GM18520 (cell line): ENCODE measurements at regions not wholly inside any gene's neighbourhood (a gene's known extent, or its start where the extent isn't known, plus 50 kb on each side); places are given as distances from the start of the nearest gene placed in this dataset.

Source experiments
- ATAC-seq: cut with Tn5 transposase; IDR thresholded peaks from one replicate; pipeline ENCODE4 v1.9.1; 2021; ENCODE audit not compliant: unreplicated experiment

DNA sequence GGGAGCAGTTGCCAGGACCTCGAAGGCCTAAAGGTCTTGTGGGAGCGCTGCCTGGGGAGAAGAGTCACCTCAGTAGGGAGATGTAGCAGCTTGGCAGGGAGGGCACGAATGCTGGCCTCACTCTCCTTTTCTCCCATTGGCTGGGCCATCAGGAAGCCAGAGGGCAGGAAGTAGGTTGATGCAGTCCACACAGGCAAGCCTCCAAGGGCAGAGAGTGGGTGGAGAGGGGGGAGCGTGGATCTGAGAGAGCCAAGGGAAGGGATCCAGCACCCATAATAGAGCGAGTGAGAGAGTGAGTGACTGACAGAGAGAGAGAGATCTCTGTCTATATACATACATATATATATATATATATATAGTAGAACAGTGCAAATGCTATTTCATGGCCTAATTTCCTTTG lies 215.3 kb upstream of the LRFN2 start:
- ATAC-seq = no peak

DNA sequence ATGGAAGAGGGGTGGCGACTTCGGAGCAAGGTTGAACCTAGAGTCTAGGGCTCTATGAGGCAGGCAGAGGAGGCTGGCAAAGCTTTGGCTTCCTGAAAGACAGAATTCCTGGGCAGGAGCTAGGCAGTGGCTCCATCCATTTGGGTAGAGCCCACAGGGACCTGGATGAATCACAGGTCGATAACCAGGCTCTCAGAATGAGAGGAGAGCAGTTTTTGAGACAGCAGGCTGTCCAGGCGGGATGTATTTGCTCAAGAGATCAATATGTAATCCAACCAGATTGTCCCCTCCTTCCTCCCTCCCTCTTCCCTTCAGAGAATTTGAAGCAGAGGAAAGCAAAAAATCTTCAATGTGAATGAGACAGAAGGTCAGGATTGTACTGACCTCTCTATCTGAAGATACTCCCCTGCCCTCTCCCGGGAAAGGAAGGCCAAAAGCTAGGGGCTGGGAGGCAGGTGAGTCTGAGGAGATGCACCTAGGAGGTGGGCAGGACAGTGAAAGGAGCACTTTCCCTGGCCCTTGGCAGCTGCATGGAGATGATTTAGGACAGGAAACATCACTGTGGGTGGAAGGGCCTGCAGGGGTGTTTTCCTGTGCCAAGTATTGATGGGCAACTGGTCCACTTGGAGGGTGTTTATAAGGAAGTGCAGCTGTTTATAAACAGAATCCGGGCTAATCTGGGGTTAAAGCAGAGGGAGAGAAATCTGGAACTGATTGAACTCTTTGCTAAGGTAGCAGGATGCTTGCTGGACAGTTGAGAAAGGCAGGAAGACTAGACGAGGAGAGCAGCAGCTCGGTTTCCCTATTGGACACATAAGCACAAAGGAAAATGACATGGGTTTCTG lies 212.4 kb upstream of the LRFN2 start:
- ATAC-seq = no peak

DNA sequence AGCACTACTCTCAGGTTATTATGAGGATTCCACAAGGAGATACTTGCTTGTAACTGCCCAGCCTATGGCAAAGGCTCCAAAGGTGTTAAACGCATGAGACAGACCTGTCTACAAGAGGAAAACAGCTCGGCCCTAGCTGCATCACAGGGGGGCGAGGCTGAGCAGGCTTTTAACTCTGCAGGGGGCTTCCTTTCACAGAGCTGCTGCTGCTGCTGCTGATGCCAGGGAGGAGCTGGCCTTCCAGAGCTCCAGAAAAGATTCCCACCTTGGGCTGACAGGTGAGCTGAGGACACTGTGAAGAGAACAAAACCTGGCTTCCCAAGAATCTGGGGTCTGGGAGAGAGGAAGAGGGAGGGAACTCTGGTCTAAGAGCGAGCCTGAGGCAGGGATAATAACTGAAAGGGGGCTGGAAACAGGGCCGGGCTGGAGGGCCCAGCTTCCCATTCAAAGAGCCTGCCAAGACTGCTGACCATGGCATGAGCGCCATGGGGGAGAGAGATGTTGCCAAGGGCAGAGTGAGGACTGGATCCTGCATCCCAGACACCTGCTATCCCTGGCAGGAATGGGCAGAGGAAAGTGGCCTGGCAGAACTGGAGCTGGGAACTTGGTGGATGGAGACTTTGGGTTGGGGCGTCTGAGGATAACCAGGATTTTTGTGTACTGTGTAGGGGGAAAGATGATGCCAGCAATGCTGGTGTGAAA lies 211.1 kb upstream of the LRFN2 start:
- no peak for ATAC-seq

DNA sequence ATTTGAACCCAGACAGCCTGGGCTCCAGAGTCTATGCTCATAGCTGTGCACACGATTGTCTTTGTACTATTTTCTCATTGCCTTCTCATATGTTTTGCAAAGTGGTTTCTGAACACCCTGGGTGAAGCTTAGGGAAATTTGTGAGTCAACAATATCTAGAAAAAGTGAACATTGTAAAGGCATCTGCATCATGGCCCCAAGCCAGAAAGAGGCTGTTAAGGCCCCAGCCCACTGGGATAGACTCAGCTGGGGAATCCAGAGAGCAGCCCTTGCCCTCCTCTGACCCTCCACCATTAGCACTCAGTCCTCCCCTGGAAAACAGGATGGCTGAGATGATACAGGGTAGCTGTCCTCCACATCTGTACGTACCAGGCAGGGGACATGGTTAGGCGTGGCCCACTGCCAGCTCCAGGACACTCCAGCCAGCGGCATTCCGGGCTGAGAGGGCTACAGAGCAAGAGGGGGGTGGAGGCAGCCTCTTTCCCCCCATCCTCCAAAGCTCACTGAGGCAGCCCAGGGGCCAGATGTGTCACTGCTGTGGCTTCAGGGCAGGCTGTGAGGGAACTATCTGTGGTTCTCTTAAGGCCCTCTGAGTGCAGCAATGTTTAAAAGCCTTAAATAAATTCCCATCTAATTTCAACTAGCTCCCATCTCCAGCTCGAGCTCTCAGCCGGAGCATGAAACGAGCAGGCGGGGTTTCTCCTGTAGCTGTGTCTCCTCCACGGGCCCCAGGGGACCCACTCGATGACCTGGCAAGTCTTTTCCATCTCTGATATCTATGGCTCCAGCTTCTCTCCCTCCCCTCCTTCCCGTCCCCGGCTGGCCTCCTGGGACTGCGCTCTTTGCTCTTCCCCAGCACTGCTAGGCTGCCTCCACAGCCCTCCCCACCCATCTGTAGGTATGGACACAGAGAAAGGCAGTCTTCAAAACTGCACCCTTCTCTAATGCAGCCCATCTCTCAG lies 209.4 kb upstream of the LRFN2 start:
- ATAC-seq = no peak

- ATAC-seq = no peak
Measured at GRCh38 chr6:40794586-40794985, 207.4 kb upstream of the LRFN2 start.

GRCh38 chr6:40792183-40792582 lies 205.0 kb upstream of the LRFN2 start:
- ATAC-seq = no peak

DNA sequence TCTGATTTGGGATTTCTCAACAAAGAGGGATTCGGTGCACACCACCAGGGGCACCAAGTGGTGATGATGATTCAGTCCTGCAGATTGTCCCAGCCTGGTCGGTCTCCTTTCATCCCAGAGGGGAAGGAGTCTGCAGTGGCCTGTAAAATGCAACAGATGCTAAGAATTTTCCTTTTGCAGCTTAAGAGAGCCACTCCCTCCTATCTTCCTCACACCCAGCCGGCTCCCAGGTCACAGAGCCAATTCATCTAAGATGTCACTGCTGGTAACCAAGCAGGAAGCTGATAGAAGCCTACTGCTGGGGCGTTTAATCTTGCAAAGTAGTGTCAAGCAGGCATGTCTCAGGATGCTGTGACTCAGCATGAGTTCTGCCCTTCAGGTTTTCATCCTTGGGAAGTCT lies 203.8 kb upstream of the LRFN2 start:
- ATAC-seq = no peak

DNA sequence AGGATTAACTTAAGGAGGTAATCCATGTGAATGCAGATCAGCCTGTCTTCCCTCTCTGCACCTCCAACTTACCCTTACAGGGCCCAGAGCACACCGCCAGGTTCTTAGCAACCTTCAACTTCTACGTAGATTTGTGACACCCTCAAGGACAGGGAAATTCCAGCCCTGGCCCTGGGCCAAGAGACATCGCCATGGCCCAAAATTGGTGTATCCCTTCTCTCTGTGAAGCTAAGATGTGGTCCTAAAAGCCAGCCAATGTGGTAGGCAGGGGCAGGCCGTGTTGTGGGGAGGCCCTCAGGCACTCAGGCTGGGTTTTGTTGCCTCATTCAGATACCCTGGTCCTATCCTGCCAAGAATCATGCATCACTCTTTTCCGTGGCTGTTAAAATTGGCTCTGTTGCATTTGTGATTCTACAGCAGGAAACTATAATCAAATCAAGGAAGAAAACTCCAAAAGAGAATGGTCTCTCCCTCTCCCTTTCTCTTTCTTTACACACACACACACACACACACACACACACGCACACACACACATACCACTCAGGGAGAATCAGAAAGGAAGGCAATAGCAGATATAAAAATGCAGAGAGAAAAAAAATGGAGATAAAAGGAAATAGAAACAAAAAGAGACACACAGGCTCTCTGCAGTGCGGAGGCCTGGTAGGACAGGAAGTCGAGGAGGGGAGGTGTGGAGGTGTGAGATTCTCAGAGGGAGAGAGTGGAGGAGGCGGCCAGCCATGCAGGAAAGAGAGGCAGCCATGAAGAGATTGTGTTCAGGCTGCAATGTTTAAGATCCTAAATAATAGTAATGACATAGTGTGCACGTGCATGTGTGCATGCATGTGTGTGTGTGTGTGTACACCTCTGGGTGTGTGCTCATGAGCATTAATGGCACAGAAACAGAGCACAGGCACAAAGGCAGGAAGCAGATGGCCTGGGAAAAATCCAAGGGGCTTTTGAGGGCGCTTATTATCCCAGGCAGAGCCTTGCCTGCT lies 201.8 kb upstream of the LRFN2 start:
- ATAC-seq = no peak

DNA sequence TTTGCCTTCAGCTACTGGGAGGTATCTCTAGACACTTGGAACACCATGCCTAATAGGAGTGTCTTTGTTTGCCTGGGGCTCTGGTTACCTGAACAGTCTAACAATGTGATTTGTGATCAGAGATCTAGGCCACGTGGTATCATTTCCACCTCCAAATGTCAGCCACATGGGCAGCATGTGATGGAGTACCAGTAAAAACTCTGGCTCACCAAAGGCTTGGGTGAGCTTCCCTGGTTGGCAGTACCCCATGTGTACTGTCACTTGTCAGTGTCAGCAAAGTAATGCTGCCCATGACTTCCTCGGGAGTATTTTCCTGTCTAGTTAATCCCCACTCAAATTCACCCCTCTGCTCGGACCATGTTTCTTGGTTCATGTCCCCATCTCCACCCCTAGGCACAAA lies 195.2 kb upstream of the LRFN2 start:
- no peak for ATAC-seq

DNA sequence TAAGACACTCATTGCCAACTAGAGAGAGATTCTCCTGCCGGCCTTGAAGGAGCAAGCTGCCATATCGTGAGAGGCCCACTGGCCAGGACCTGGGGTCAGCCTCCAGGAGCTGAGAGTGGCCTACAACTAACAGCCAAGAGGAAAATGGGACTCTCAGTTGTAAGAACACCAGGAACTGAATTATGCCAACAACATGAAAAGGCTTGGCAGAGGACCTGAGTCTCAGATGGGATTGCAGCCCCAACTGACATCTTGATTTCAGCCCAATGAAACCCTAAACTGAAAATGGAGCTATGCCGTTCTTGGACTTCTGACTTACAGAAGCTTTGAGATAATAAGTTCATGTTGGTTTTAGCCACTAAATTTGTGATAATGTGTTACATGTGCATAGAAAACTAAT lies 193.5 kb upstream of the LRFN2 start:
- no peak for ATAC-seq

DNA sequence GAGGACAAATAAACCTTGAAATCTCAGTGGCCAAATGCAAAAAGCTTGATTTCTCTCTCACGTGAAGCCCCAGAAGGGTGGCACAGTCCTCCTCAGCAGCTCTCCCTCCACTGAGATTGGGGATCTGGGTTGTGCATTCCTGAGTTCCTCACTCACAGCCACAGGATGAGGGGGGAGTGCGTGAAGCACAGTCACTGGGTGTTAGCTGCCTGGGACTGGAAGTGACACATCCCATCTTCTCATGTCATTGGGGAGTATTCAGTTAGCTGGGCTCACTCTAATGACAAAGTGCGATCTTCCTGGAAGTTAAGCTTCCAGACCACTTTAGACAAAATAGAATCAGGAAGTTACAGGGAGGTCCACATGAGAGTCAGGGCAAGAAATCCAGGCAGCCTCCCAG lies 192.2 kb upstream of the LRFN2 start:
- no peak for ATAC-seq

DNA sequence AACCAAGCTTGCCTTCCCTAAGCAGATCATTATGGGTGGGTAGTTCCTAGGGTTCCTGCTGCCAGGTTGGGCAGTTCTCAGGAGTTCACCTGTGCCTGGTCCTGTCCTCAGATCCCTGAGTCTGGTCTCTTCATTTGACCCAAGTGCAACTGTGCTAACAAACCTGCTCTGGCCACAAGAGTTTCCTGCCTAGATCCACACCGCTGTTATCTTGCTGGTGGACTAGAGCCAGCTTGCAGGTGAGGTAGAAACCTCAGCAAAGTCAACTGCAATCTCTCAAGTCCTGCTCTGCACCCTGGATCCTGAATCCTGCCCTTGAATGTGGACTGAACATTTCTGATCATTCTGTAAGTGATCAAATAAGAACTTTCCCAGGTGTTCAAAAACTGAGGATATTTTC lies 191.8 kb upstream of the LRFN2 start:
- no peak for ATAC-seq

GRCh38 chr6:40778196-40778595 lies 191.0 kb upstream of the LRFN2 start:
- no peak for ATAC-seq

DNA sequence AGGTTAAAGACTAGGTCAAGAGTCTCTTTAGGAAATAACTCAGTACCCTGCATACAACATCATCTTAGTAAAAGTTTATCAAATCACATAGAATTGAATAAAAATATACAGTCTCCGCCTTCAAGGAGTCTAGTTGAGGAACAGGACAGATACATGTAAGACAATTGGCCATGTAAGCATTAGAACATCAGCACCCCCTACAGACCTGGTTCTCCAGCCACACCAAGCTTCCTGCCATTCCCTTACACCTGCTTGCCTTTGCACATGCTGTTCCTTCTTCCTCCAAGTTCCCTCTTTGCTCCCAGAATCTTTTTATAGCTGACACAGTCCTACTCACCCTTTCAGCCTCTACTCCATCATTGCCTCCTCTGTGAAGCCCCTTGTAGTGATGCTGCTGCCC lies 187.8 kb upstream of the LRFN2 start:
- ATAC-seq = no peak

GRCh38 chr6:40770794-40771193 lies 183.6 kb upstream of the LRFN2 start:
- no peak for ATAC-seq

- ATAC-seq = no peak
Measured at GRCh38 chr6:40764726-40765125, 177.6 kb upstream of the LRFN2 start.

GRCh38 chr6:40762981-40763380 lies 175.8 kb upstream of the LRFN2 start:
- no peak for ATAC-seq

DNA sequence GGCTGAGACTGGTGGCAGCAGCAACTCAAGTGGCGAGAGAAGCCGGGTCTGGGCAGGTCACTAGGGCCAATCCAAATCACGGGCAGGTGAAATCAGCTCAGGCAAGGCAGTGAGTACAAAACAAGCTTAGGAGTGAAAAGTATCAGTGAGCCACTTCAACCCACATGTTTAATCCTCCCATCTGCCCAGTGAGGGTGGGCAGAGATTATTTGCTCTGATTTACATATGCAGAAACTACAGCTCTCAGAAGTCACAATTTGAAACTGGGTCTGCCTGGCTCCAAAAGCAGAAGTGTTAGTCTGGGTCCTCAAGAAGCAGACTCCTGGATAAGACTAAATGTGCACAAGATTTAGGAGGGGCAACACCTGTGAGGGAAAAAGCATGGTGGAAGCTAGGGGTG lies 173.7 kb upstream of the LRFN2 start:
- no peak for ATAC-seq

- no peak for ATAC-seq
Measured at GRCh38 chr6:40759838-40760237, 172.7 kb upstream of the LRFN2 start.

- ATAC-seq = no peak
Measured at GRCh38 chr6:40759264-40759663, 172.1 kb upstream of the LRFN2 start.
